GM12875 (cell line): ENCODE measurements at regions not wholly inside any gene's neighbourhood (a gene's known extent, or its start where the extent isn't known, plus 50 kb on each side); places are given as distances from the start of the nearest gene placed in this dataset.

Source experiments
- H3K4me3 ChIP-seq: one replicate; pipeline ENCODE4 v1.5.1; 2011; ENCODE audit warnings: low read depth, low read length, control low read depth
- TF ChIP-seq, protein P1 (sequence below): IDR thresholded peaks from 2 replicates; pipeline ENCODE4 v1.5.1; 2011; ENCODE audit warnings: low read depth, mild to moderate bottlenecking, control low read depth, inconsistent platforms, low read length, moderate library complexity, borderline replicate concordance; ENCODE audit not compliant: insufficient read depth

DNA sequence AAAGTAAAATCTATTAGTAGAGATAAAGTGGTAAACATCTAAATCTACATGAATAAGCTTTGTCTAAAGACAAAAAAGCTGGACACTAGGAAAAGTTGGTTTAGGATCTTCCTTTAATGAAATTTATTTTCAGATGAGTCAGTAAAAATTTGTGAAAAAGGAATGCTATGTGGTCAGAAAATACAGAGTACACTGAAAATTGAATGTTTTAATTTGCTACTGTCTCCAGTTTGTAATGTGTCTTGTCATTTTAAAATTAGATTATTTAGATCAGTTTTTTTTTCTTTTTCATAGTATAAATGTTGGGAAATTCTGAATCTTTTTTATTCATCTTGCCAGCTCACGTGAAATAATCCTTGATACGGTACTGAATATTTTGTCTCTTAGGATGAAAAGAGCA is 56.9 kb downstream of the SLITRK6 start:
- H3K4me3 ChIP-seq: no peak overlapping the region
- TF ChIP-seq, protein P1, sequence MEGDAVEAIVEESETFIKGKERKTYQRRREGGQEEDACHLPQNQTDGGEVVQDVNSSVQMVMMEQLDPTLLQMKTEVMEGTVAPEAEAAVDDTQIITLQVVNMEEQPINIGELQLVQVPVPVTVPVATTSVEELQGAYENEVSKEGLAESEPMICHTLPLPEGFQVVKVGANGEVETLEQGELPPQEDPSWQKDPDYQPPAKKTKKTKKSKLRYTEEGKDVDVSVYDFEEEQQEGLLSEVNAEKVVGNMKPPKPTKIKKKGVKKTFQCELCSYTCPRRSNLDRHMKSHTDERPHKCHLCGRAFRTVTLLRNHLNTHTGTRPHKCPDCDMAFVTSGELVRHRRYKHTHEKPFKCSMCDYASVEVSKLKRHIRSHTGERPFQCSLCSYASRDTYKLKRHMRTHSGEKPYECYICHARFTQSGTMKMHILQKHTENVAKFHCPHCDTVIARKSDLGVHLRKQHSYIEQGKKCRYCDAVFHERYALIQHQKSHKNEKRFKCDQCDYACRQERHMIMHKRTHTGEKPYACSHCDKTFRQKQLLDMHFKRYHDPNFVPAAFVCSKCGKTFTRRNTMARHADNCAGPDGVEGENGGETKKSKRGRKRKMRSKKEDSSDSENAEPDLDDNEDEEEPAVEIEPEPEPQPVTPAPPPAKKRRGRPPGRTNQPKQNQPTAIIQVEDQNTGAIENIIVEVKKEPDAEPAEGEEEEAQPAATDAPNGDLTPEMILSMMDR: no peak

DNA sequence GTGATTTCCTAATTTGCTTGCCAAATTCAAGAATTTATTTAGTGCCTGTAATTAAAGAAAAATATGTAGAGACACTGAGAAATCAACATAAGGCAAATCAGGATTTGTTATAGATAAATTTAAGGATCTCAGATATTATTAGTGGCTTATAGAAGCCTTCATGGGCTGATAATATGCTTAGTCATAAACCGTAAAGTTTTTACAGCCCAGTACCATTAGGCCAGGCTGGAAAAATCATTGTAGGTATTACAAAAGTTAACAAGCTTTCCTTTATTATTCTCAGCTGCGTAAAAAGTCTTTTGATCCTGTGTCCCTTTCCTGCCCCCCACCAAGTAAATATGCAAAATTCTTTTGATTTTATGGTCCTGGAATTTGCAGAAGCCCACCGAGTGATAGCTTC is 58.2 kb downstream of the SLITRK6 start:
- TF ChIP-seq, protein P1: no peak
- no peak overlapping the region for H3K4me3 ChIP-seq

DNA sequence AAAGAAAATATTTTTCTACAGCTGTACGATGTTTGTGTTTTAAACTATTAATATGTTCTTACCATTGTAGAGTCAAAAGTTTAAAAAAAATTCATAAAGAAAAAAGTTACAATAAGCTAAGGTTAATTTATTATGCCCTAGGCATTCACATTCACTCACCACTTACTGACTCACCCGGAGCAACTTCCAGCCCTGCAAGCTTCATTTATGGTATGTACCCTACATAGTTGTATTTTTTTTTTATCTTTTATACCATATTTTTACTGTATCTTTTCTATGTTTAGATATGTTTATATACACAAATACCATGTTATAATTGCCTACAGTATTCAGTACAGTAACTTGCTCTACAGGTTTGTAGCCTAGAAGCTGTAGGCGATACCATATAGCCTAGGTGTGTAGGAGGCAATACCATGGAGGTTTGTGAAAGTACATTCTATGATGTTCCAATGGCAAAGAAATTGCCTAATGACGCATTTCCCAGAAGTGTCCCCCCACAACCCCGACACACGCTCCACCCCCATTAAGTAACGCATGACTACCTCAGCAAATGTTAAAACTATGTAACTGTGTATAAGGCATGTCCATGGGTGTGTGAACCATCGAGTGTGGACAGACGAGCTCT is 60.4 kb downstream of the SLITRK6 start:
- no peak overlapping the region for H3K4me3 ChIP-seq
- TF ChIP-seq, protein P1: no peak

- H3K4me3 ChIP-seq: no peak overlapping the region
- TF ChIP-seq, protein P1: no peak
Observed at GRCh38 chr13:85737952-85738351, 61.3 kb downstream of the SLITRK6 start.

- H3K4me3 ChIP-seq: no peak overlapping the region
- TF ChIP-seq, protein P1: no peak
Observed at GRCh38 chr13:85729296-85729695, 69.9 kb downstream of the SLITRK6 start.

- TF ChIP-seq, protein P1: no peak
- no peak overlapping the region for H3K4me3 ChIP-seq
Observed at GRCh38 chr13:85728811-85729210, 70.4 kb downstream of the SLITRK6 start.

DNA sequence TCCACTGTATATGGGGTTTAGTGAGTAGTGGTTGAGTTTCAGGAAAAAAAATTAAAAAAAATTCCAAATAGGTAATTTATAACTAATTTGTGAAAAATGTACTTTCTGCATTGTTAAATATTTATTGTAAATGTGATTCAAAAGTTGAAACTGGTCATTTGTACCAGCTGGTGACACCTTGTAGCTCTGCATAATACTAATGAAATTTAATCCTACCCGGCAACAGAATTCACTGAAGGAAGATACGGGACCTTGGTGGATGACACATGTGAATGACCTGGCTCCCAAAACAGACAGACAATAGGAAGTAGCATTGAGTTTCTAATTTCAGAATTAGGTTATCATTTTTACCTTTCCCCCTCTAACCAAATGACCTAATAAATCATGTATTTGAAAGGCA is 73.8 kb downstream of the SLITRK6 start:
- H3K4me3 ChIP-seq: no peak overlapping the region
- TF ChIP-seq, protein P1: no peak
